Peyer's patch (tissue), 4 donors: ENCODE measurements at regions not wholly inside any gene's neighbourhood (a gene's known extent, or its start where the extent isn't known, plus 50 kb on each side); places are given as distances from the start of the nearest gene placed in this dataset.

Experiments used
- POLR2A ChIP-seq, 2 donors: fragments of 450-650 bp; IDR thresholded peaks; one replicate each; pipeline ENCODE4 v1.5.1; 2017; ENCODE audit warnings: antibody characterized with exemption in 2 of 2, mild to moderate bottlenecking in 2 of 2, moderate library complexity in 2 of 2
- TF ChIP-seq, protein P1 (sequence below), 6 experiments: fragments of 450-650 bp in 4 of 6; fragments of 200-600 bp in 2 of 6; sonication (generic) in 1 of 6; IDR thresholded peaks; one replicate each; pipeline ENCODE4 v1.5.1; 2017 to 2019; ENCODE audit warnings: antibody characterized with exemption in 6 of 6, mild to moderate bottlenecking in 3 of 6, moderate library complexity in 1 of 6

DNA sequence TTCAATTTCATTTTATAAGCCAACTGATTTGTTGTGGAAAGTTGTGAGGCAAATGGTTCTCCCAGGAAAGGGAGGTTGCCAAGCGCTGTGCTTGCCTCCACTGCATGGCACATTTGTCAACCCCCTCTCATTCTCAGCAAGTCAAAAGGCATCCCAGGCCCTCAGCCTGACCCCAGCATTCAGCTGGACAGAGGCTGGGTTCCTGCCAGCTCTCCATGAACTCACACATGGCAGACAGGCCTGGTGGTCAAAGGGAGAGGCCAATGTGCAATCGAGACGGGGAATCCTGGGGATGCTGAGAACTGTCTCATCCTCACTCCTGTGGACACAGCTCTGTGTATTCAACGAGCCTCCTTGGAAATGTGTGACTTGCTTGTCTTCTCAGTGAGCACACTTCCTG is 106.0 kb upstream of the CDH4 start:
- TF ChIP-seq, protein P1, sequence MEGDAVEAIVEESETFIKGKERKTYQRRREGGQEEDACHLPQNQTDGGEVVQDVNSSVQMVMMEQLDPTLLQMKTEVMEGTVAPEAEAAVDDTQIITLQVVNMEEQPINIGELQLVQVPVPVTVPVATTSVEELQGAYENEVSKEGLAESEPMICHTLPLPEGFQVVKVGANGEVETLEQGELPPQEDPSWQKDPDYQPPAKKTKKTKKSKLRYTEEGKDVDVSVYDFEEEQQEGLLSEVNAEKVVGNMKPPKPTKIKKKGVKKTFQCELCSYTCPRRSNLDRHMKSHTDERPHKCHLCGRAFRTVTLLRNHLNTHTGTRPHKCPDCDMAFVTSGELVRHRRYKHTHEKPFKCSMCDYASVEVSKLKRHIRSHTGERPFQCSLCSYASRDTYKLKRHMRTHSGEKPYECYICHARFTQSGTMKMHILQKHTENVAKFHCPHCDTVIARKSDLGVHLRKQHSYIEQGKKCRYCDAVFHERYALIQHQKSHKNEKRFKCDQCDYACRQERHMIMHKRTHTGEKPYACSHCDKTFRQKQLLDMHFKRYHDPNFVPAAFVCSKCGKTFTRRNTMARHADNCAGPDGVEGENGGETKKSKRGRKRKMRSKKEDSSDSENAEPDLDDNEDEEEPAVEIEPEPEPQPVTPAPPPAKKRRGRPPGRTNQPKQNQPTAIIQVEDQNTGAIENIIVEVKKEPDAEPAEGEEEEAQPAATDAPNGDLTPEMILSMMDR (IDR thresholded peaks at IDR 0.05) = no peak
- no peak for TF ChIP-seq POLR2A (IDR thresholded peaks at IDR 0.05)
